Esophagus muscularis mucosa (tissue), 4 donors: ENCODE measurements at regions not wholly inside any gene's neighbourhood (a gene's known extent, or its start where the extent isn't known, plus 50 kb on each side); places are given as distances from the start of the nearest gene placed in this dataset.

Experiments used
- CTCF ChIP-seq, 3 experiments: fragments of 200-600 bp in 2 of 3; fragments of 450-650 bp in 1 of 3; sonication (generic) in 2 of 3; IDR thresholded peaks; one replicate each; pipeline ENCODE4 v1.5.1; 2017 to 2019; ENCODE audit warnings: antibody characterized with exemption in 3 of 3, mild to moderate bottlenecking in 2 of 3, moderate library complexity in 1 of 3
- EP300 ChIP-seq: sonication (generic); formaldehyde crosslinking; IDR thresholded peaks from one replicate; pipeline ENCODE4 v1.6.1; 2017; ENCODE audit warnings: antibody characterized with exemption
- POLR2A ChIP-seq: fragments of 450-650 bp; IDR thresholded peaks from one replicate; pipeline ENCODE4 v1.6.1; 2017; ENCODE audit warnings: antibody characterized with exemption, moderate library complexity, mild to moderate bottlenecking, low read depth
- POLR2AphosphoS5 ChIP-seq, 2 donors: sonication (generic); formaldehyde crosslinking; IDR thresholded peaks; one replicate each; pipeline ENCODE4 v1.6.1; 2017; ENCODE audit warnings: antibody characterized with exemption in 2 of 2

GRCh38 chr22:47361247-47361646, 598.8 kb downstream of the TBC1D22A start:
- TF ChIP-seq CTCF (IDR thresholded peaks at IDR 0.05) (no peak), POLR2A (no peak), POLR2AphosphoS5 (IDR thresholded peaks at IDR 0.05) (no peak), EP300 (no peak)
